GM21825 (cell line): ENCODE measurements at regions not wholly inside any gene's neighbourhood (a gene's known extent, or its start where the extent isn't known, plus 50 kb on each side); places are given as distances from the start of the nearest gene placed in this dataset.

ENCODE experiments used
- ATAC-seq: cut with Tn5 transposase; IDR thresholded peaks from one replicate; pipeline ENCODE4 v1.9.1; 2021; ENCODE audit warnings: mild to moderate bottlenecking, moderate library complexity; ENCODE audit not compliant: unreplicated experiment

DNA sequence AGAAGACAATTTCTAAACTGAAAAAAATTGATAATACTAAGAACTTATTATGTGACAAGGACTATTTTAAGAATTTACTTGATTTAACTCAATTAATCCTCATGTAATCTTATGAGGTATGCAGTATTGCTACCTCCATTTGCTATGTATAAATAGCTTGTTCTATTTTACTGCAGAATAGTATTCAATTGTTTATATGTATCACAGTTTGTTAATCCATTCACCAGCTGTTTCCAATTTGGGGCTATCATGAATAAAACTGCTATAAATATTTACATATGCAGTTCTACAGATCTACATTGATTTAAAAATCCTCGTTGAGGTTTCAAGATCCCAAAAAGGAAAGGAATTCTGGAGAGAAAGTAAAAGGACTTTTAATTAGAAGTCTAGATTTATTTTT is 54.8 kb upstream of the DOCK10 start:
- no peak for ATAC-seq
